RWPE1 (cell line): ENCODE measurements at regions not wholly inside any gene's neighbourhood (a gene's known extent, or its start where the extent isn't known, plus 50 kb on each side); places are given as distances from the start of the nearest gene placed in this dataset.

Experiments
- CTCF ChIA-PET: fragments of 350-600 bp; sonication (Branson Sonifier 250); formaldehyde crosslinking; extraction: SDS; loops from one replicate; lab custom pipeline; 2021; lab: Yijun Ruan, JAX
- POLR2A ChIA-PET: fragments of 400-600 bp; formaldehyde crosslinking; extraction: SDS; loops from one replicate; lab custom pipeline; 2020; ENCODE audit warnings: antibody characterized with exemption; ENCODE audit not compliant: low non-redundant PET; lab: Yijun Ruan, JAX
- DNase-seq: peaks from one replicate; pipeline ENCODE4 v3.0.0; 2012; ENCODE audit warnings: low spot score
- H3K27ac ChIP-seq: fragments of 450-650 bp; 2 replicates; pipeline ENCODE4 v1.5.1; 2017
- TF ChIP-seq, protein P1 (sequence below): fragments of 450-650 bp; conservative IDR thresholded peaks from 2 replicates; pipeline ENCODE4 v1.5.1; 2017; ENCODE audit warnings: low read depth, mild to moderate bottlenecking

DNA sequence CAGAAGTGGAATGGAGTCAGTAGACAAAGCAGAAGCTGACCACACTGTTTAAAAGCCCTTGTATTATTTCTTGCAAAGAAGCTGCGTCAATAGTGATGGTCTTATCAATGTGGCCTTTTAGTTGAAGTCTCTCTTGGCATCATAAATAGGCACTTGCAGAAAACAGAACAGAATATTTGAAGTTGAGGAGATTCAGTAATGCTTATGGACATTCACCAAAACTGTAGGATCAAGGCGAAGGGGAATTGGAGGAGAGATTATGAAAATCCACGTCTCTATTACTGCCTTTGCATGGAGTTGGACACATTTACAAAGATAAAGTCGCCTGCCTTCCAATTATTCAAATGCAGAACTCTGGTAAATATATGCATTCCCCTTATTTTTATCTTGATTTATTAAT, 1482.8 kb downstream of the EFNB2 start:
- POLR2A ChIA-PET, result no interaction called here
- no peak for DNase-seq

GRCh38 chr13:105050686-105051085, 1484.8 kb downstream of the EFNB2 start:
- DNase-seq, result no peak
- TF ChIP-seq, protein P1, sequence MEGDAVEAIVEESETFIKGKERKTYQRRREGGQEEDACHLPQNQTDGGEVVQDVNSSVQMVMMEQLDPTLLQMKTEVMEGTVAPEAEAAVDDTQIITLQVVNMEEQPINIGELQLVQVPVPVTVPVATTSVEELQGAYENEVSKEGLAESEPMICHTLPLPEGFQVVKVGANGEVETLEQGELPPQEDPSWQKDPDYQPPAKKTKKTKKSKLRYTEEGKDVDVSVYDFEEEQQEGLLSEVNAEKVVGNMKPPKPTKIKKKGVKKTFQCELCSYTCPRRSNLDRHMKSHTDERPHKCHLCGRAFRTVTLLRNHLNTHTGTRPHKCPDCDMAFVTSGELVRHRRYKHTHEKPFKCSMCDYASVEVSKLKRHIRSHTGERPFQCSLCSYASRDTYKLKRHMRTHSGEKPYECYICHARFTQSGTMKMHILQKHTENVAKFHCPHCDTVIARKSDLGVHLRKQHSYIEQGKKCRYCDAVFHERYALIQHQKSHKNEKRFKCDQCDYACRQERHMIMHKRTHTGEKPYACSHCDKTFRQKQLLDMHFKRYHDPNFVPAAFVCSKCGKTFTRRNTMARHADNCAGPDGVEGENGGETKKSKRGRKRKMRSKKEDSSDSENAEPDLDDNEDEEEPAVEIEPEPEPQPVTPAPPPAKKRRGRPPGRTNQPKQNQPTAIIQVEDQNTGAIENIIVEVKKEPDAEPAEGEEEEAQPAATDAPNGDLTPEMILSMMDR, result no peak
- POLR2A ChIA-PET, result no interaction called here
- H3K27ac ChIP-seq, result no peak overlapping the region
- CTCF ChIA-PET, result interaction anchor here (0.6 kb wide), 1 partner anchor 1014 kb away, joined by 4 read pairs; no protein-coding TSS in a partner anchor

More for the DNA sequence above, 1482.8 kb downstream of the EFNB2 start:
- TF ChIP-seq, protein P1, result no peak
- CTCF ChIA-PET, result no interaction called here
- H3K27ac ChIP-seq, result no peak overlapping the region

DNA sequence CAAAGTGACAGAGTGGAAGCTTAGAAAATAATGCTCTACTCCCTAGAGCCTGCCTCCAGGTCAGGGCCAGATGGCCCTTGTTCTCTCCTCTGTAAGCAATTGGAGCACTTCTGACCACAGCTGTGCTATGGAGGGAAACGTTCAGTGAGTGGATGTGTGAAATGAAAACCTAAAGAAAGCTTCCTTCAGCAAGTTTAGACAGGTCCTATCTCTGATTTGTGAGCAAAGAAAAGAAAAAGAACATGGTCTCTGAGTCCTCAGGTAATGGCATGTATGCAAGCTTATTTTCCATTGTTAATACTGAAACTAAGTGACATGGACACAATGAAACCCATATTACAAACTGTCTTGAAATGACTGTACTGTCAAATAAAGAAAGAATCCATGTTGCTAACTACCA, 1486.8 kb downstream of the EFNB2 start:
- TF ChIP-seq, protein P1, result no peak
- POLR2A ChIA-PET, result no interaction called here
- no peak overlapping the region for H3K27ac ChIP-seq
- DNase-seq, result no peak
- CTCF ChIA-PET, result interaction anchor here (0.5 kb wide), 1 partner anchor 132 kb away, joined by 3 read pairs; no protein-coding TSS in a partner anchor

- TF ChIP-seq, protein P1, result no peak
- ChIA-PET CTCF (no interaction called here), POLR2A (no interaction called here)
- DNase-seq, result no peak
- H3K27ac ChIP-seq, result no peak overlapping the region
These were observed 1487.7 kb downstream of the EFNB2 start for GRCh38 chr13:105047676-105048295.

- CTCF ChIA-PET, result interaction anchor here (0.6 kb wide), 1 partner anchor 207 kb away, joined by 3 read pairs; no protein-coding TSS in a partner anchor
- no peak overlapping the region for H3K27ac ChIP-seq
- TF ChIP-seq, protein P1, result no peak
- POLR2A ChIA-PET, result no interaction called here
- DNase-seq, result no peak
These were observed 1498.4 kb downstream of the EFNB2 start for GRCh38 chr13:105037110-105037509.

GRCh38 chr13:105035092-105035491, 1500.4 kb downstream of the EFNB2 start:
- TF ChIP-seq, protein P1, result no peak
- ChIA-PET CTCF (no interaction called here), POLR2A (no interaction called here)
- DNase-seq, result no peak
- H3K27ac ChIP-seq, result no peak overlapping the region
